ENCODE measurements at regions not wholly inside any gene's neighbourhood (a gene's known extent, or its start where the extent isn't known, plus 50 kb on each side); places are given as distances from the start of the nearest gene placed in this dataset.

DNA sequence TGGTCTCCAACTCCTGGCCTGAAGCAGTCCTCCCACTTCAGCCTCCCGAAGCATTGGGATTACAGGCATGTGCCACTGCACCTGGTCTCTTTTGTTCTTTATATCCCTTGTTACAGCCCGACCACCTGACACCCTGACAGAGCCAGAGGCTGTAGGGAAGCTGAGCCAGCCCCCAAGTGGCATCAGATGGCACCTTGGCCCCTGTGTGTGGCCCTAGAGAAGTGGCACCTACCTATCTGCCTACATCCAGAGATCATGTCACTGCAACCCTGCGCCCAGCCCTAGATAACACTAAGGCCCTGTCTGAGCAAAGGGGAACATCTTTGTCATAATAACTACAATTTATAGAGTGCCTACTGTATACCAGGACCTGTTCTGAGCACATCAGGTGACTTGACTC, 235.0 kb downstream of the AACS start:
- no peak for TF ChIP-seq NR2C2 (IDR thresholded peaks at IDR 0.05; ENCODE audit: borderline replicate concordance, control insufficient read depth, insufficient read length, low read depth)
- no peak for TF ChIP-seq CEBPB (IDR thresholded peaks at IDR 0.05; ENCODE audit: borderline replicate concordance in 1 of 2, low read depth in 2 of 2, low read length in 2 of 2)
- no peak for TF ChIP-seq JUNB (IDR thresholded peaks at IDR 0.05)
- no peak for TF ChIP-seq EZH2 (IDR thresholded peaks at IDR 0.05; ENCODE audit: borderline replicate concordance, control insufficient read depth, low read depth, low read length)
- no peak for TF ChIP-seq YBX1 (IDR thresholded peaks at IDR 0.05)
- TF ChIP-seq, protein P1, sequence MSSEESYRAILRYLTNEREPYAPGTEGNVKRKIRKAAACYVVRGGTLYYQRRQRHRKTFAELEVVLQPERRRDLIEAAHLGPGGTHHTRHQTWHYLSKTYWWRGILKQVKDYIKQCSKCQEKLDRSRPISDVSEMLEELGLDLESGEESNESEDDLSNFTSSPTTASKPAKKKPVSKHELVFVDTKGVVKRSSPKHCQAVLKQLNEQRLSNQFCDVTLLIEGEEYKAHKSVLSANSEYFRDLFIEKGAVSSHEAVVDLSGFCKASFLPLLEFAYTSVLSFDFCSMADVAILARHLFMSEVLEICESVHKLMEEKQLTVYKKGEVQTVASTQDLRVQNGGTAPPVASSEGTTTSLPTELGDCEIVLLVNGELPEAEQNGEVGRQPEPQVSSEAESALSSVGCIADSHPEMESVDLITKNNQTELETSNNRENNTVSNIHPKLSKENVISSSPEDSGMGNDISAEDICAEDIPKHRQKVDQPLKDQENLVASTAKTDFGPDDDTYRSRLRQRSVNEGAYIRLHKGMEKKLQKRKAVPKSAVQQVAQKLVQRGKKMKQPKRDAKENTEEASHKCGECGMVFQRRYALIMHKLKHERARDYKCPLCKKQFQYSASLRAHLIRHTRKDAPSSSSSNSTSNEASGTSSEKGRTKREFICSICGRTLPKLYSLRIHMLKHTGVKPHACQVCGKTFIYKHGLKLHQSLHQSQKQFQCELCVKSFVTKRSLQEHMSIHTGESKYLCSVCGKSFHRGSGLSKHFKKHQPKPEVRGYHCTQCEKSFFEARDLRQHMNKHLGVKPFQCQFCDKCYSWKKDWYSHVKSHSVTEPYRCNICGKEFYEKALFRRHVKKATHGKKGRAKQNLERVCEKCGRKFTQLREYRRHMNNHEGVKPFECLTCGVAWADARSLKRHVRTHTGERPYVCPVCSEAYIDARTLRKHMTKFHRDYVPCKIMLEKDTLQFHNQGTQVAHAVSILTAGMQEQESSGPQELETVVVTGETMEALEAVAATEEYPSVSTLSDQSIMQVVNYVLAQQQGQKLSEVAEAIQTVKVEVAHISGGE (CRISPR knock-in tag; IDR thresholded peaks at IDR 0.05): no peak
- TF ChIP-seq, protein P2, sequence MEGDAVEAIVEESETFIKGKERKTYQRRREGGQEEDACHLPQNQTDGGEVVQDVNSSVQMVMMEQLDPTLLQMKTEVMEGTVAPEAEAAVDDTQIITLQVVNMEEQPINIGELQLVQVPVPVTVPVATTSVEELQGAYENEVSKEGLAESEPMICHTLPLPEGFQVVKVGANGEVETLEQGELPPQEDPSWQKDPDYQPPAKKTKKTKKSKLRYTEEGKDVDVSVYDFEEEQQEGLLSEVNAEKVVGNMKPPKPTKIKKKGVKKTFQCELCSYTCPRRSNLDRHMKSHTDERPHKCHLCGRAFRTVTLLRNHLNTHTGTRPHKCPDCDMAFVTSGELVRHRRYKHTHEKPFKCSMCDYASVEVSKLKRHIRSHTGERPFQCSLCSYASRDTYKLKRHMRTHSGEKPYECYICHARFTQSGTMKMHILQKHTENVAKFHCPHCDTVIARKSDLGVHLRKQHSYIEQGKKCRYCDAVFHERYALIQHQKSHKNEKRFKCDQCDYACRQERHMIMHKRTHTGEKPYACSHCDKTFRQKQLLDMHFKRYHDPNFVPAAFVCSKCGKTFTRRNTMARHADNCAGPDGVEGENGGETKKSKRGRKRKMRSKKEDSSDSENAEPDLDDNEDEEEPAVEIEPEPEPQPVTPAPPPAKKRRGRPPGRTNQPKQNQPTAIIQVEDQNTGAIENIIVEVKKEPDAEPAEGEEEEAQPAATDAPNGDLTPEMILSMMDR (IDR thresholded peaks at IDR 0.05 in 2 of 3, conservative IDR thresholded peaks at IDR 0.05 in 1 of 3; ENCODE audit: control insufficient read depth in 2 of 3, extremely low read depth in 1 of 3, insufficient read depth in 1 of 3, low read depth in 3 of 3, low read length in 3 of 3): no peak
- TF ChIP-seq, protein P3, sequence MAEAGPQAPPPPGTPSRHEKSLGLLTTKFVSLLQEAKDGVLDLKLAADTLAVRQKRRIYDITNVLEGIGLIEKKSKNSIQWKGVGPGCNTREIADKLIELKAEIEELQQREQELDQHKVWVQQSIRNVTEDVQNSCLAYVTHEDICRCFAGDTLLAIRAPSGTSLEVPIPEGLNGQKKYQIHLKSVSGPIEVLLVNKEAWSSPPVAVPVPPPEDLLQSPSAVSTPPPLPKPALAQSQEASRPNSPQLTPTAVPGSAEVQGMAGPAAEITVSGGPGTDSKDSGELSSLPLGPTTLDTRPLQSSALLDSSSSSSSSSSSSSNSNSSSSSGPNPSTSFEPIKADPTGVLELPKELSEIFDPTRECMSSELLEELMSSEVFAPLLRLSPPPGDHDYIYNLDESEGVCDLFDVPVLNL (IDR thresholded peaks at IDR 0.05; ENCODE audit: low read depth, low read length): no peak
- TF ChIP-seq TAF1 (IDR thresholded peaks at IDR 0.05; ENCODE audit: borderline replicate concordance, low read depth, low read length): no peak
- TF ChIP-seq, protein P4, sequence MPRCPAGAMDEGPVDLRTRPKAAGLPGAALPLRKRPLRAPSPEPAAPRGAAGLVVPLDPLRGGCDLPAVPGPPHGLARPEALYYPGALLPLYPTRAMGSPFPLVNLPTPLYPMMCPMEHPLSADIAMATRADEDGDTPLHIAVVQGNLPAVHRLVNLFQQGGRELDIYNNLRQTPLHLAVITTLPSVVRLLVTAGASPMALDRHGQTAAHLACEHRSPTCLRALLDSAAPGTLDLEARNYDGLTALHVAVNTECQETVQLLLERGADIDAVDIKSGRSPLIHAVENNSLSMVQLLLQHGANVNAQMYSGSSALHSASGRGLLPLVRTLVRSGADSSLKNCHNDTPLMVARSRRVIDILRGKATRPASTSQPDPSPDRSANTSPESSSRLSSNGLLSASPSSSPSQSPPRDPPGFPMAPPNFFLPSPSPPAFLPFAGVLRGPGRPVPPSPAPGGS (IDR thresholded peaks at IDR 0.05; ENCODE audit: borderline replicate concordance, insufficient read depth, low read depth, low read length, poor library complexity, severe bottlenecking): no peak
